ENCODE measurements at regions not wholly inside any gene's neighbourhood (a gene's known extent, or its start where the extent isn't known, plus 50 kb on each side); places are given as distances from the start of the nearest gene placed in this dataset.

DNA sequence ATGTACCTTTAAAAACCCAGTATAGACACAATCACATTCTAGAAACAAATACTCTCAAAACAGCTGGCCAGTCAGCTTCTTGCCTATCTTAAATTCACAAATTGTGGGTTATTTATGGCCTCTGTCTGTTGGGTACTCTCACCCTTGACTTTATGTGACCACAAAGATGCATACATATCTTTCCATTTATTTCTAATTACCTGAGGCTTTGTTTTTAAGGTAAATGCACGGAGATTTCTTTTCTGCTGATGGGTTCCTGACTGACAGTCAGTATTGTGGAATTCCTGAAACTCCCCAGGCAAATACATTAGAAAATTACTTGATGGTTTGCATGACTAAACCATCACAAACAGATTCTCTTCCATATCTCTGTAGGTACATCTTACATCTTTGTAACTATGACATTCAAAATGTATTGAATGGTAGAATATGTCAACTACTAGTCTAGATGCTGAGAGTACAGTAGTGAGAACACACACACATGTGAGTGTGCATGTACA lies 107.7 kb downstream of the EDEM1 start:
- no peaks in the 10 kb centered on the region for H3K4me1 Mint-ChIP-seq

DNA sequence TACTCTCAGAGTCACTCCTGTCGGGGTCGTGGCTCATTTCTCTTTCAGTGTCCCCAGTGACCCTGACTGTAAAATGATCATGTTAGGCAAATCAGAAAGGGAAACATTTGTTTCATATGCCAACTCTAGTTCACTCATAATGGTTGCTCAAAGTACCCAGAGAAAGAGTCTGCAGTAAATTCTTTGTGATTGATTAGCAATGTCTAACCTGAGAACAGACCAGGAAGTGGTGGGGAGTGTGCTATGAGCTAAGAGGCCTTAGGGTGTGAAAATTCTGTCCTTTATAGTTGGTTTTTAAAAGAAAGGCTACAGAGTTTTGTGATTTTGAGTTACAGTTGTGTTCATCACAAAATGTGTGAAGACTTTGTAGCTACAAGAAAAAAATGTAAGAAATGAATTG lies 108.9 kb downstream of the EDEM1 start:
- Mint-ChIP-seq H3K9me3 (no peaks in the 10 kb centered on the region), H3K27ac (no peak overlapping the region), H3K4me1 (no peaks in the 10 kb centered on the region), H3K4me3 (no peak overlapping the region), H3K27me3 (peaks cover 8% of the 10 kb centered on the region), H3K36me3 (ENCODE audit: low read depth) (no peaks in the 10 kb centered on the region)
- ChIA-PET POLR2A (no interaction called here), CTCF (interaction anchor here (1.4 kb wide), 1 partner anchor 10 kb away, joined by 3 read pairs; no protein-coding TSS in a partner anchor)
- DNase-seq: no peak

More for the DNA sequence above, 107.7 kb downstream of the EDEM1 start:
- H3K27me3 Mint-ChIP-seq: peaks cover 8% of the 10 kb centered on the region
- no peak overlapping the region for H3K27ac Mint-ChIP-seq
- no peak overlapping the region for H3K4me3 Mint-ChIP-seq
- ChIA-PET POLR2A (no interaction called here), CTCF (no interaction called here)
- H3K9me3 Mint-ChIP-seq: no peaks in the 10 kb centered on the region
- DNase-seq: no peak
- no peaks in the 10 kb centered on the region for H3K36me3 Mint-ChIP-seq (ENCODE audit: low read depth)

DNA sequence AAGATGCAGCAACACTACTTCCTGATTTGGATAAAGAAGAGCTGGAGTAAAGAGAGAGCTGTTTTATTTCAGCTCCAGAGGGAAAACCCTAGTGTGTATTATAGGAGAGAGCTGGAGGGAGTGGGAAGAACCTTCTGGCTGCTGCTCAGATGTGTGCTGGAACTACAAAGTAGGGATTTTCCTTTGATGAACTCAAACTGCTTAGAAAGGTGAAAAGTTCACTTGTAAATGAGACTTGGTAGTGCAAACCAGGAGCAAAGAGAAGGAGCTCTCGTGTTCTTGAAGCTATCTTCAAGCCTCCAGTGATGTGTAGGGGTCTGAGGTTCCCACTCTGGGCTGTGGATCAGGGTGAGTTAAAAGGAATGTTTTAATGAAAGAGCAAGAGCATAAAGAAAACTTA lies 110.4 kb downstream of the EDEM1 start:
- ChIA-PET POLR2A (no interaction called here), CTCF (interaction anchor here (1.5 kb wide), 1 partner anchor 586 kb away, joined by 4 read pairs; no protein-coding TSS in a partner anchor)
- no peaks in the 10 kb centered on the region for H3K4me1 Mint-ChIP-seq
- H3K27ac Mint-ChIP-seq: no peak overlapping the region
- H3K27me3 Mint-ChIP-seq: peaks cover 5% of the 10 kb centered on the region
- DNase-seq: no peak
- H3K4me3 Mint-ChIP-seq: no peak overlapping the region
- no peaks in the 10 kb centered on the region for H3K9me3 Mint-ChIP-seq
- H3K36me3 Mint-ChIP-seq (ENCODE audit: low read depth): no peaks in the 10 kb centered on the region

DNA sequence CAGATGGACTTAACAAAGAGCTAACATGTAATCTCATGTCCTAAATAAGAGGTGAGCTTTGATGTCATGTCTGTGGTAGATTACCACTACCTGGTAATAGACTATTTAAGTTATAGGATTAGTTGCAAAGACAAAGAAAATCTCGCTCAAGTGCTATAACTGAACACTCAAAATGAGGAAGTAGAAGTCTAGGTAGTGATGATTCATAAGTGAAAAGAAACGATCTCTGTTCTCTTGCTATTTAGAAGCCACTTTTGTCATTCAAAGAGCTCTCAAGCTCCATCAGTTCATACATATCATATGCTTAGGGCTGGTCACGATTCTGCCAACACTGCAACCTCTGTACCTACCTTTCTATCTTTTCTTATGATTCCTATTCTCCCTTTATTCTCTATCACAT lies 110.9 kb downstream of the EDEM1 start:
- ChIA-PET POLR2A (no interaction called here), CTCF (interaction anchor here (1.5 kb wide), 1 partner anchor 587 kb away, joined by 4 read pairs; no protein-coding TSS in a partner anchor)
- DNase-seq: no peak
- no peaks in the 10 kb centered on the region for H3K9me3 Mint-ChIP-seq
- H3K36me3 Mint-ChIP-seq (ENCODE audit: low read depth): no peaks in the 10 kb centered on the region
- H3K27ac Mint-ChIP-seq: no peak overlapping the region
- H3K4me3 Mint-ChIP-seq: no peak overlapping the region
- H3K27me3 Mint-ChIP-seq: peaks cover 5% of the 10 kb centered on the region
- no peaks in the 10 kb centered on the region for H3K4me1 Mint-ChIP-seq

DNA sequence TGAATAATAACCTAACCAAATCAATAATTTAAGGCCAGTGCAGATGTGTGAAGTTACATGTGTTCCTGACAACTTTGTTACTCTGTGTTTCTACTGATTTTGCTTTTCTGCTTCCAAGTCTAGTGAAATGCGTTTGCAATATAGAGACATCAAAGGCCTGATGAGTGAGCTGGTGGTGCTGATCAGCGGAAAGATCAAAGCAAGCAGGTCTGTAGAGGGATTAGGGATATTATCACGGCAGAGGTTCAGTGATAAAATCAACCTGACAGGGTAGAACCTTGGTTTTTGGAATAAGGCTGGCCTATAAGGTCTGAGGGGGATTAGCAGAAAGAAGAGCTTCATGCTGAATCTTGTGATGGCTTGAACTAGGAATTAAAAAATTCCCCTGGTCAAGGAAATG lies 111.7 kb downstream of the EDEM1 start:
- no peak for DNase-seq
- Mint-ChIP-seq H3K4me3 (no peak overlapping the region), H3K9me3 (no peaks in the 10 kb centered on the region), H3K36me3 (ENCODE audit: low read depth) (no peaks in the 10 kb centered on the region), H3K27me3 (peaks cover 5% of the 10 kb centered on the region), H3K4me1 (no peaks in the 10 kb centered on the region), H3K27ac (no peak overlapping the region)
- ChIA-PET CTCF (interaction anchor here (1.5 kb wide), 1 partner anchor 588 kb away, joined by 4 read pairs; no protein-coding TSS in a partner anchor), POLR2A (no interaction called here)

DNA sequence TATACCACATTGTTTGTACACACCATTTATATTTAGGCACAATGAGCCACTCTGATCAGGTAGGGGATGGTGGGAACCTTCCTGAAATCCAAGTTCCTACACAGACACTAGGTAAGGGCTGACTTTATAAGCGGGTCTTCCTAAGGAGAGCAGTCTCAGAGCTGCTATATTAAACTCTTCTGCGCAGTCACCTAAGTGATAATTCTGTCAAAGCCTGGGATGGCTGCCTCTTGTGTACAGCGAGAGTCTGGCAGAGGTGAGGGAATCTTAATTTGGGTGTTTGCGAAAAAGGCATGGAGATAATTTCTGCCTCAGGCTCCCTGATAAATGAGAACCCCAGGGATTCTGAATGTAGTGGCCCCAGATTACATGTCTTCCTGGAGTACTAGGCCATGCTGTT lies 113.1 kb downstream of the EDEM1 start:
- Mint-ChIP-seq H3K36me3 (ENCODE audit: low read depth) (no peaks in the 10 kb centered on the region), H3K4me3 (no peak overlapping the region), H3K27me3 (peaks cover 5% of the 10 kb centered on the region), H3K9me3 (no peaks in the 10 kb centered on the region), H3K27ac (no peak overlapping the region), H3K4me1 (no peaks in the 10 kb centered on the region)
- no peak for DNase-seq
- CTCF ChIA-PET: no interaction called here
- POLR2A ChIA-PET: no interaction called here

DNA sequence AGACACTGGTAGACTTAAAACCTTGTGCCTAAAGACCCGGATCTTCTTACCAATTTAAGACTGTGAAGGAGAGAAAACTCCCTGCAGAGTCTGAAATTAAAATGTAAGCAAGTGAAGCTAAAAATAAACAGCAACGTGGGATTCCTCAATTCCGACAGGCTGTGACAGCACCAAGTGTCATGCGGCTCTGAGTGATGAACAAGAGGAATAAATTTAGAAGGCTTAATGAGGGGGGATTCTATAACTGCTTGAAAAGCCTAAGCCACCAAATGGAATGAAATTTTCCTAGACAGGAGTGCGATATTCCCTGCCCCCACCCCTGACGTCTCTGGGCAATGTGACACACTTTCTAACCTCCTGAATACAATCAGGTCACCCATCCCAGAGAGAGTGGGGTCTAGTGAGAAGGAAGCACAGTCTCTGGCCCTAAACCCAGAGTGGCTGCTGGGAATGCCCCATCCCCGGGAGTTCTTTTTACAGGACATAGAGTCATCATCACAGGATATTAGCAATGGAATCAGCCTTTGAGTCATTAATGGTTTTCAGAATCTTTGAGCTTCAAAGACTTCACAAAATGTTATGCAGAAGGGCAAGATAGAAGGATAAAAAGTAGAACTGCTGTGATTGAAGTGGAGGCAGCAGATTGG lies 114.3 kb downstream of the EDEM1 start:
- POLR2A ChIA-PET: no interaction called here
- H3K27me3 Mint-ChIP-seq: peaks cover 5% of the 10 kb centered on the region
- H3K4me3 Mint-ChIP-seq: no peak overlapping the region
- H3K36me3 Mint-ChIP-seq (ENCODE audit: low read depth): no peaks in the 10 kb centered on the region
- H3K27ac Mint-ChIP-seq: no peak overlapping the region
- H3K9me3 Mint-ChIP-seq: no peaks in the 10 kb centered on the region
- CTCF ChIA-PET: no interaction called here
- no peak for DNase-seq
- no peaks in the 10 kb centered on the region for H3K4me1 Mint-ChIP-seq

DNA sequence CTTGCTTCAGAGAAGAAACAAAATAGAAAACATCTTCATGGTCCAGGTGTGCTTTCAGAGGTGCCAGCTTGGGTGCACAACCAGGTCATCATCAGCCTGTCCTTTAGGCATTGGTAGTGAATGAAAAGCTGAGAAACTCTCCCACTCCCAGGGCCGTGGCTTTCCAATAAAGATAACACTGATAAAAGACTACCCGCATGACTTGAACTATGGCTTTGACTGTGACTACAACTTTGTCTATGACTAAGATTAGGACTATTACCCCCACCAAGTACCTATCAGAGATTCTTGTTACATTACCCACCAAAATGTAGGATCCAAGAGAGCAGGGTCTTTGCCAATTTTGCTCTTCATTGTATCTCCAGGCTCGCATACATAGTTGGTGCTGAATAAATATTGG lies 115.2 kb downstream of the EDEM1 start:
- peaks cover 5% of the 10 kb centered on the region for H3K27me3 Mint-ChIP-seq
- CTCF ChIA-PET: no interaction called here
- POLR2A ChIA-PET: no interaction called here
- no peaks in the 10 kb centered on the region for H3K4me1 Mint-ChIP-seq
- H3K9me3 Mint-ChIP-seq: no peaks in the 10 kb centered on the region
- no peak for DNase-seq
- H3K4me3 Mint-ChIP-seq: no peak overlapping the region
- no peak overlapping the region for H3K27ac Mint-ChIP-seq
- no peaks in the 10 kb centered on the region for H3K36me3 Mint-ChIP-seq (ENCODE audit: low read depth)

DNA sequence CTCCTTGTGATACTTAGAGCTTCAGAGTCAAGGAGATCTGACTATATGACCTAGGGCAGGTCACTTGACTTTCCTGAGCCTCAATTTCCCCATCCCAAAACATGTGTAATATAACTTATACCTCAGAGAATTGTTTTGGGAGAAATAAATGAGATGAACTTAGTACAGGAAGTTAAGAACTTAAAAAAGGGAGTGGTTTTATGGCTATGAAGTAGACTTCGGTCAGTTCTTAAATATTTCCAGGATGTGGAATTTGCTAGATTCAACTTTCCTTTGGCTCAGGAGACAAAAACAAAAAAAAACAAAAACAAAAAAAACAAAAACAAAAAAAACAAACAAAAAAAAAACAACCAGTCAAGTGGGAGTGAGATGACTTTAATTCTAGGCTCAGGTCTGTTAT lies 116.7 kb downstream of the EDEM1 start:
- Mint-ChIP-seq H3K36me3 (ENCODE audit: low read depth) (no peaks in the 10 kb centered on the region), H3K4me1 (no peaks in the 10 kb centered on the region), H3K27me3 (peaks cover 4% of the 10 kb centered on the region), H3K27ac (no peak overlapping the region), H3K9me3 (no peaks in the 10 kb centered on the region), H3K4me3 (no peak overlapping the region)
- ChIA-PET POLR2A (no interaction called here), CTCF (no interaction called here)
- DNase-seq: no peak

DNA sequence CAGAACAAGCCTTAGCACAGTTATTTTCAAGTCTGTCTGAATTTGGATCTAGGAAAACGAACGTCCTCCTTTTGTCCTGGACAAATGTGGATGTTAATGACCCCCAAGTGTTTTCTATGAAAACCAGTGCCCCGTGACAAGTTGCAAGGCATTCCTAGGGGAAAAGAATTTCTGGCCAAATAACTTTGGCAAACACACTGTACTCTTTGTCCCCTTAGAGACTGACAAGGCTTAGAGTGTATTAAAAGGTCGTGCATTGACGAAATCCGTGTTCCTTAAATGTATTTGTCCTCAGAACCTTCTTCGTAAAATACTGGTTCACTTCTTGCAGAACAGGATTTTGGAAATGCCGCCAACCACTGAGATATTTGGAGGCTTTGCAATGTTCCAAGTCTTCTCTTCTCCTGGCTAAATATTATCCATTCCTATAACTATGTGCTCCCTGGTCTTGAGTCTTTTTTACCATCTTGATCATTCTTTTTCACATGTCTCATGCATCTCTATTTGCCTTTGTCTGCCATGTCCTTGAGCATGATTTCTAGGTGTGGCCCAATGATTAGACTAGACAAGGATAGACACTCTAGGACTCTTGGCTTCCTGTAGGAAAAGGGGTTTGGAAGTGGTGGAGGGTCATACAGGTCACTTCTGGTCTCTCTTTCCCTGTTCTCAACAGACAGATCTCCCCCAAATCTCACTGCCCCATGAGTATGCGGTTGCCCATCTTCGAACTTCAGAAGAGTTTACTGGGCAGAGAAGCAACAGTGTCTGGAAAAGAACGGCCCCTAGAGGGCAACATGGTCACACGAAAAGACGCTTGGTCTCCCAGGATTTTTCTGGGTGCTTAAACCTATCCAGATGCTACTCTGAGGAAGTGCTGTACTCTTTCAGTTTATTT lies 117.5 kb downstream of the EDEM1 start:
- Mint-ChIP-seq H3K27me3 (peaks cover 1% of the 10 kb centered on the region), H3K4me3 (no peak overlapping the region), H3K9me3 (no peaks in the 10 kb centered on the region), H3K36me3 (ENCODE audit: low read depth) (no peaks in the 10 kb centered on the region), H3K4me1 (no peaks in the 10 kb centered on the region), H3K27ac (no peak overlapping the region)
- POLR2A ChIA-PET: no interaction called here
- peak; percentile 34 for DNase-seq
- CTCF ChIA-PET: no interaction called here

DNA sequence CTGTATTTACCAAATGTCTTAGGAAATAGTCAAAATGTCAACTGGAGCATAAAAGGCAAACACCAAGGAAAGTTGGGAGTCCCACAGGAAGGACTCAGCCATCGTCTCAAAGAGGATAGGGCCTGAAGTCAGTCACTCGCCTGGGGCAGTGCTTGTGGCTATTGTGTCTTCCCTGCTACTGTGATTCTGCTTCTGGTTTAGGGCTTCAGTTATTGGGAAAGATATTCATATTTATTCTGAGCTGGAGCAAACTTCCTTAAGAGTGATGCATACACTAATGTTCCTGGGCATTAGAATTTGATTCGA lies 118.1 kb downstream of the EDEM1 start:
- Mint-ChIP-seq H3K4me3 (no peak overlapping the region), H3K27me3 (no peaks in the 10 kb centered on the region), H3K4me1 (no peaks in the 10 kb centered on the region), H3K27ac (no peak overlapping the region), H3K36me3 (ENCODE audit: low read depth) (no peaks in the 10 kb centered on the region), H3K9me3 (no peaks in the 10 kb centered on the region)
- DNase-seq: no peak
- CTCF ChIA-PET: interaction anchor here (1.0 kb wide), 1 partner anchor 9 kb away, joined by 3 read pairs; no protein-coding TSS in a partner anchor
- POLR2A ChIA-PET: no interaction called here

DNA sequence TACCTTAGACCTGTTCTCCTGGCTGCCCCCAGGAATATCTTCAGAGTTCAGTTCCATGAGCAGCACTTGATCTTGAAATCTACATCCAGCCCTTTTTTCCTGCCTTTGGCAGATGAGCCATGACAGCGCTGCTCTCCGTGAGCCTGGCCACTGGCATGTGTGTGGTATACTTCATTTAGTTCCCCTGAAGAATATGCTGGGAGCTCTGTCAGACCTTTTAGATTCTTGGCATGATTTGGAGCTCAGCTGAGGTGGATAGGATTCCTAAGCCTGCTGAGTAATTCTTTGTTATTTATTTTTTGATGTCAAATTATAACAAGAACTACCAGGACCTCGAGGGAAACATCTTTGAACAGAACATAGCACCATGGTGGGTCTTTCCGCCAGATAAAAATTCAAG lies 121.7 kb downstream of the EDEM1 start:
- no peak overlapping the region for H3K27ac Mint-ChIP-seq
- POLR2A ChIA-PET: no interaction called here
- no peaks in the 10 kb centered on the region for H3K27me3 Mint-ChIP-seq
- no peaks in the 10 kb centered on the region for H3K36me3 Mint-ChIP-seq (ENCODE audit: low read depth)
- no peaks in the 10 kb centered on the region for H3K4me1 Mint-ChIP-seq
- no peaks in the 10 kb centered on the region for H3K9me3 Mint-ChIP-seq
- no peak overlapping the region for H3K4me3 Mint-ChIP-seq
- no peak for DNase-seq
- CTCF ChIA-PET: no interaction called here

DNA sequence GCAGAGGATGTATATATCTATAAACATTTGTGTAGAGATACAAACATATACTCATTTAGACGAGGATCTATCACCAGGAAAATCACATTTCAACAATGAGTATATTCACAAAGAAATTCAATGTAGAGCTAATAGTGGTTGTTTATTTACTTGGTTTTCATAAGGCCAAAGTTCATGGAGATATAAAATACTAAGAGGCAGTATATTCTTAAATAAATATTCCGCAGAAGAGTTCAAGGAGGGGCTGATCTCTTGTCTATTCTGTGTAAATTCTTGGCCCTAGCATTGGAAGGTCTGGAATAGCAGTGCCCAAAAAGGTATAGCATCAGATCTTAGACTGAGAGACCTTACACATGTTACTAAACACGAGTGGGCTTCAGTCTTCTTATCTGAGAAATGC lies 122.1 kb downstream of the EDEM1 start:
- Mint-ChIP-seq H3K4me1 (no peaks in the 10 kb centered on the region), H3K27ac (no peak overlapping the region), H3K4me3 (no peak overlapping the region), H3K27me3 (no peaks in the 10 kb centered on the region), H3K36me3 (ENCODE audit: low read depth) (no peaks in the 10 kb centered on the region), H3K9me3 (no peaks in the 10 kb centered on the region)
- ChIA-PET POLR2A (no interaction called here), CTCF (no interaction called here)
- no peak for DNase-seq

DNA sequence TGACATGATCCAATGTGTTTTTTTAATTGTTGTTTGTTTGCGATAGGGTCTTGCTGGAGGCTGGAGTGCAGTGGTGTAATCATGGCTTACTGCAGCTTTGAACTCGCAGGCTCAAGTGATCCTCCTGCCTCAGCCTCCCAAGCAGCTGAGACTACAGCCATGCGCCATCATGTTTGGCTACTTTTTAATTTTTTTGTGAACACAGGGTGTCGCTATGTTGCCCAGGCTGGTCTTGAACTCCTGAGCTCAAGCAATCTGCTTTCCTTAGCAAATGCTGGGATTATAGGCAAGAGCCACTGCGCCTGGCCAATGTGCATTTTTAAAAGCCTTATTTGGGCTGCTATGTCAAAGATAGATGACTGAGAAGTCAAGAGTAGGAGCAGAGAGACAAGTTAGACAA lies 123.0 kb downstream of the EDEM1 start:
- POLR2A ChIA-PET: no interaction called here
- CTCF ChIA-PET: no interaction called here

More for the DNA sequence above, 123.0 kb downstream of the EDEM1 start:
- Mint-ChIP-seq H3K4me1 (no peaks in the 10 kb centered on the region), H3K36me3 (ENCODE audit: low read depth) (no peaks in the 10 kb centered on the region), H3K9me3 (no peaks in the 10 kb centered on the region), H3K27ac (no peak overlapping the region), H3K27me3 (no peaks in the 10 kb centered on the region), H3K4me3 (no peak overlapping the region)
- DNase-seq: no peak
